ENCODE measurements at regions not wholly inside any gene's neighbourhood (a gene's known extent, or its start where the extent isn't known, plus 50 kb on each side); places are given as distances from the start of the nearest gene placed in this dataset.

DNA sequence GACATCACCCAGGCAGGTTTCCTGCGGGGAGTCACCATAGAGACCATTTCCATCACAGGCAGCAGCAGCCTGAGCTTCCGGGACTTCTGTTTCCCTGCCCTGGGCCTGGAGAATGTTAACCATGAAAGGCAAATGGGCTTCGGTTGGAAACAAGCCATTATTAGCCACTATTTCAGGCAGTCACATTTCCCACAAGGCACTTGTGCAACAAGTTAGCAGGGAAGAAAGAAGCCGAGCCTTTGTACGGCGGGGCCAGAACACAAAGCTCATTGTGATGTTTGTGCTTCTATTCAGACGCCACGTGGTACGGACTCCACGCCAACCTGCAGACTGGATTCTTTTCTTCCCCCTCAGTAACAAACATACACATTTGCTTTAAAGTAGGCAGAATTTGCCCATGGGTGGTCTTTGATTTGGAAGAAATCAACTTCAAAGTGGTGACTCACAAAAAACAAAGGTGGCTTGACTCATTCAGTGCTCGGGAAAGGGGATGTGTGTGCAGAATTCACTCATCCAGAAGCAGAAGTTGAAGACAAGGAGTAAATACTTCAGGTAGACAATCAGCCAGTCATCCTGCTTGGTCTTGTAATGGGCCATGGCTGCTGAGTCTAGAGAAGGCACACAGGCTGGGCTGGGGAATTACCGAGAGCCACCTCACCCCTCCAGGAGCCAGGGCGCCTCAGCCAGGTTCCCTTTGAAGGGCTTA lies 154.2 kb upstream of the PRMT8 start:
- no peak for DNase-seq
- H3K36me3 ChIP-seq (ENCODE audit: control insufficient read depth, insufficient read depth, low read length) = no peaks in the 10 kb centered on the region
- no peak overlapping the region for H3K27ac Mint-ChIP-seq (ENCODE audit: unreplicated experiment)
- TF ChIP-seq, protein P1, sequence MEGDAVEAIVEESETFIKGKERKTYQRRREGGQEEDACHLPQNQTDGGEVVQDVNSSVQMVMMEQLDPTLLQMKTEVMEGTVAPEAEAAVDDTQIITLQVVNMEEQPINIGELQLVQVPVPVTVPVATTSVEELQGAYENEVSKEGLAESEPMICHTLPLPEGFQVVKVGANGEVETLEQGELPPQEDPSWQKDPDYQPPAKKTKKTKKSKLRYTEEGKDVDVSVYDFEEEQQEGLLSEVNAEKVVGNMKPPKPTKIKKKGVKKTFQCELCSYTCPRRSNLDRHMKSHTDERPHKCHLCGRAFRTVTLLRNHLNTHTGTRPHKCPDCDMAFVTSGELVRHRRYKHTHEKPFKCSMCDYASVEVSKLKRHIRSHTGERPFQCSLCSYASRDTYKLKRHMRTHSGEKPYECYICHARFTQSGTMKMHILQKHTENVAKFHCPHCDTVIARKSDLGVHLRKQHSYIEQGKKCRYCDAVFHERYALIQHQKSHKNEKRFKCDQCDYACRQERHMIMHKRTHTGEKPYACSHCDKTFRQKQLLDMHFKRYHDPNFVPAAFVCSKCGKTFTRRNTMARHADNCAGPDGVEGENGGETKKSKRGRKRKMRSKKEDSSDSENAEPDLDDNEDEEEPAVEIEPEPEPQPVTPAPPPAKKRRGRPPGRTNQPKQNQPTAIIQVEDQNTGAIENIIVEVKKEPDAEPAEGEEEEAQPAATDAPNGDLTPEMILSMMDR (IDR thresholded peaks at IDR 0.05; ENCODE audit: insufficient read depth in 1 of 2, low read depth in 1 of 2, low read length in 1 of 2, severe bottlenecking in 1 of 2, unreplicated experiment in 1 of 2) = no peak
- H3K4me1 ChIP-seq = no peaks in the 10 kb centered on the region
- intact Hi-C loops (cut with micrococcal nuclease; ENCODE audit: unreplicated experiment) = no loop called here
- POLR2A ChIA-PET = interaction anchor here (0.6 kb wide), 1 partner anchor 16 kb away, joined by 3 read pairs; no protein-coding TSS in a partner anchor
- H3K9me3 Mint-ChIP-seq (ENCODE audit: unreplicated experiment) = no peaks in the 10 kb centered on the region
- H3K4me1 Mint-ChIP-seq (ENCODE audit: low read depth, unreplicated experiment) = peaks cover 7% of the 10 kb centered on the region
- no TSS peak for BruUV-seq (replicated peaks)
- CTCF ChIA-PET = no interaction called here
- H3K4me3 ChIP-seq (ENCODE audit: low read depth, low read length) = no peak overlapping the region
- no peaks in the 10 kb centered on the region for H3K36me3 Mint-ChIP-seq (ENCODE audit: insufficient read depth, unreplicated experiment)
- no peak overlapping the region for H3K4me3 Mint-ChIP-seq (ENCODE audit: unreplicated experiment)
- H3K9me3 ChIP-seq = no peaks in the 10 kb centered on the region
- no peaks in the 10 kb centered on the region for H3K27me3 ChIP-seq (replicated peaks; ENCODE audit: control insufficient read depth, insufficient read depth, low read length)
- H3K27me3 Mint-ChIP-seq (ENCODE audit: insufficient read depth, unreplicated experiment) = peaks cover 21% of the 10 kb centered on the region

DNA sequence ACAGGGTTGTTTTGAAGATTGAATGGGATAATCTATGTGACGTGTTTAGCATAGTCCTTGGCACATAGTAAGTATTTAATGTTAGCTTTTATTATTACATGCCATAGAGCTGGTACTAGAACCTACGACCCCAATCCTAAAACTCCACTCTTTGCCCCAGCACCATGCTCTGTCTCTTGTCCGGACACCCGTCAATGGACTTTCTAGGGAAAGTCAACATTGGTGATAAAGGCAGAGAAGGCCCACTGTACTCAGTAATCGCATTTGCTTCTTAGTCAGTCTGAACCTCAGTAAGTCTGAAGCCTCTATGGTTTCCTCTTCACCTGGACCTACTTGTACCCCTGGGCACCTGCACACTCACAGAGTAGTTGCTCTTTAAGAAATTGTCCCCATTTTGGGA lies 153.1 kb upstream of the PRMT8 start:
- POLR2A ChIA-PET = no interaction called here
- no peak for DNase-seq
- BruUV-seq (replicated peaks) = no TSS peak

DNA sequence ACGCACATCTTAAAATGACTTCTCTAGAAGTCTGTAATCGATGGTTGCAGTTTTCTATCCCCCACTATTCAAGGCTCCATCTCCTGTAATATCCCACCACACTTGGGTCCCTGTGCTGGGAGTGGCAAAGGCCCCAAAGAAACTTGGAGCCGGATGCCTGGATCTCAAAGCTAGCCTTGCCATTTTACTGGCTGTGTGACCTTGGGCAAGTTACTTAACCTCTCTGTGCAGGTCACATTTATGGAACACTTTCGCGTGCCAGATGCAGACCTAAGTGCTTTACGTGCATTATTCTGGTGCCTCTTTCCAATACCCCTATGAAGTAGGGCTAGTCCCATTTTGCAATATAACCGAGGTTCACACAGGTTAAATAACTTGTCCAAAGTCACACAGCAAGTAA lies 151.8 kb upstream of the PRMT8 start:
- Histone ChIP-seq H3K9me3 (no peaks in the 10 kb centered on the region), H3K4me3 (ENCODE audit: low read depth, low read length) (no peak overlapping the region), H3K4me1 (no peaks in the 10 kb centered on the region), H3K36me3 (ENCODE audit: control insufficient read depth, insufficient read depth, low read length) (no peaks in the 10 kb centered on the region), H3K27me3 (replicated peaks; ENCODE audit: control insufficient read depth, insufficient read depth, low read length) (0 out of 2 replicates have a peak, but pooled peaks cover 1% of the 10 kb centered on the region)
- TF ChIP-seq, protein P1 (IDR thresholded peaks at IDR 0.05; ENCODE audit: insufficient read depth in 1 of 2, low read depth in 1 of 2, low read length in 1 of 2, severe bottlenecking in 1 of 2, unreplicated experiment in 1 of 2) = no peak
- Mint-ChIP-seq H3K4me3 (ENCODE audit: unreplicated experiment) (no peak overlapping the region), H3K4me1 (ENCODE audit: low read depth, unreplicated experiment) (peaks cover 7% of the 10 kb centered on the region), H3K36me3 (ENCODE audit: insufficient read depth, unreplicated experiment) (no peaks in the 10 kb centered on the region), H3K9me3 (ENCODE audit: unreplicated experiment) (no peaks in the 10 kb centered on the region), H3K27ac (ENCODE audit: unreplicated experiment) (no peak overlapping the region), H3K27me3 (ENCODE audit: insufficient read depth, unreplicated experiment) (peaks cover 24% of the 10 kb centered on the region)
- ChIA-PET CTCF (no interaction called here), POLR2A (no interaction called here)
- intact Hi-C loops (cut with micrococcal nuclease; ENCODE audit: unreplicated experiment) = no loop called here
- BruUV-seq (replicated peaks) = no TSS peak
- no peak for DNase-seq

More for the DNA sequence above, 153.1 kb upstream of the PRMT8 start:
- Histone ChIP-seq H3K9me3 (no peaks in the 10 kb centered on the region), H3K4me3 (ENCODE audit: low read depth, low read length) (no peak overlapping the region), H3K36me3 (ENCODE audit: control insufficient read depth, insufficient read depth, low read length) (no peaks in the 10 kb centered on the region), H3K27me3 (replicated peaks; ENCODE audit: control insufficient read depth, insufficient read depth, low read length) (0 out of 2 replicates have a peak, but pooled peaks cover 1% of the 10 kb centered on the region), H3K4me1 (no peaks in the 10 kb centered on the region)
- CTCF ChIA-PET = no interaction called here
- intact Hi-C loops (cut with micrococcal nuclease; ENCODE audit: unreplicated experiment) = no loop called here
- peaks cover 21% of the 10 kb centered on the region for H3K27me3 Mint-ChIP-seq (ENCODE audit: insufficient read depth, unreplicated experiment)
- H3K4me3 Mint-ChIP-seq (ENCODE audit: unreplicated experiment) = no peak overlapping the region
- no peaks in the 10 kb centered on the region for H3K36me3 Mint-ChIP-seq (ENCODE audit: insufficient read depth, unreplicated experiment)
- peaks cover 7% of the 10 kb centered on the region for H3K4me1 Mint-ChIP-seq (ENCODE audit: low read depth, unreplicated experiment)
- TF ChIP-seq, protein P1 (IDR thresholded peaks at IDR 0.05; ENCODE audit: insufficient read depth in 1 of 2, low read depth in 1 of 2, low read length in 1 of 2, severe bottlenecking in 1 of 2, unreplicated experiment in 1 of 2) = no peak
- H3K9me3 Mint-ChIP-seq (ENCODE audit: unreplicated experiment) = no peaks in the 10 kb centered on the region
- H3K27ac Mint-ChIP-seq (ENCODE audit: unreplicated experiment) = no peak overlapping the region

Data from Caco-2 (cell line).